Endodermal cell (in vitro differentiated cells): ENCODE measurements at regions not wholly inside any gene's neighbourhood (a gene's known extent, or its start where the extent isn't known, plus 50 kb on each side); places are given as distances from the start of the nearest gene placed in this dataset.
A peak's percentile ranks its signal among the peaks of the same experiment; 100 is the strongest.

ENCODE experiments used
- DNase-seq: peaks from one replicate; pipeline ENCODE4 v3.0.0-alpha.2; 2017
- H3K27ac ChIP-seq: 2 replicates; pipeline ENCODE4 v1.5.1; 2013; ENCODE audit warnings: mild to moderate bottlenecking, low read depth, low read length, moderate library complexity
- H3K27me3 ChIP-seq: 2 replicates; pipeline ENCODE4 v1.6.1; 2013; ENCODE audit warnings: mild to moderate bottlenecking, low read length, moderate library complexity; ENCODE audit not compliant: insufficient read depth, control insufficient read depth, poor library complexity, severe bottlenecking
- H3K36me3 ChIP-seq: 2 replicates; pipeline ENCODE4 v1.7.0; 2013; ENCODE audit warnings: mild to moderate bottlenecking, low read length, moderate library complexity; ENCODE audit not compliant: control insufficient read depth, insufficient read depth
- H3K4me1 ChIP-seq: one replicate; pipeline ENCODE4 v1.7.0; 2013; ENCODE audit warnings: low read length; ENCODE audit not compliant: control insufficient read depth, insufficient read depth
- H3K4me3 ChIP-seq: 2 replicates; pipeline ENCODE4 v1.5.1; 2013; ENCODE audit warnings: mild to moderate bottlenecking, low read length, moderate library complexity
- H3K9ac ChIP-seq: 2 replicates; pipeline ENCODE4 v1.6.1; 2013; ENCODE audit warnings: mild to moderate bottlenecking, low read length, moderate library complexity; ENCODE audit not compliant: poor library complexity, severe bottlenecking; ENCODE audit errors: extremely low read depth
- H3K9me3 ChIP-seq: 2 replicates; pipeline ENCODE4 v1.6.1; 2013; ENCODE audit warnings: mild to moderate bottlenecking, low read length, moderate library complexity; ENCODE audit not compliant: control insufficient read depth
- H3K27ac Mint-ChIP-seq: 2 replicates; pipeline ENCODE4 v1.8.0; 2020; ENCODE audit warnings: mixed read lengths
- H3K27me3 Mint-ChIP-seq: 2 replicates; pipeline ENCODE4 v1.8.0; 2021; ENCODE audit warnings: mild to moderate bottlenecking, mixed read lengths; ENCODE audit not compliant: insufficient read depth
- H3K36me3 Mint-ChIP-seq: 2 replicates; pipeline ENCODE4 v1.8.0; 2020; ENCODE audit warnings: low read depth, mixed read lengths
- H3K4me1 Mint-ChIP-seq: 2 replicates; pipeline ENCODE4 v1.8.0; 2020; ENCODE audit warnings: mixed read lengths
- H3K4me3 Mint-ChIP-seq: 2 replicates; pipeline ENCODE4 v1.8.0; 2020; ENCODE audit warnings: mild to moderate bottlenecking, moderate library complexity, mixed read lengths
- H3K9me3 Mint-ChIP-seq: 2 replicates; pipeline ENCODE4 v1.8.0; 2020; ENCODE audit warnings: mild to moderate bottlenecking, mixed read lengths
- WGBS, 2 experiments: methylation state at CpG; one replicate each; pipeline versions ENCODE4 v1.1.5 to v1.1.7; 2013; ENCODE audit warnings: missing lambda C conversion rate in 2 of 2, mixed read lengths in 1 of 2; ENCODE audit not compliant: insufficient coverage in 1 of 2, insufficient read length in 1 of 2; 5-methylcytosine and 5-hydroxymethylcytosine counted together
- TF ChIP-seq, protein P1 (sequence below): fragments of 200-600 bp; sonication (generic); conservative IDR thresholded peaks from 2 replicates; pipeline ENCODE4 v1.5.0; 2021; ENCODE audit warnings: antibody characterized with exemption, mild to moderate bottlenecking

DNA sequence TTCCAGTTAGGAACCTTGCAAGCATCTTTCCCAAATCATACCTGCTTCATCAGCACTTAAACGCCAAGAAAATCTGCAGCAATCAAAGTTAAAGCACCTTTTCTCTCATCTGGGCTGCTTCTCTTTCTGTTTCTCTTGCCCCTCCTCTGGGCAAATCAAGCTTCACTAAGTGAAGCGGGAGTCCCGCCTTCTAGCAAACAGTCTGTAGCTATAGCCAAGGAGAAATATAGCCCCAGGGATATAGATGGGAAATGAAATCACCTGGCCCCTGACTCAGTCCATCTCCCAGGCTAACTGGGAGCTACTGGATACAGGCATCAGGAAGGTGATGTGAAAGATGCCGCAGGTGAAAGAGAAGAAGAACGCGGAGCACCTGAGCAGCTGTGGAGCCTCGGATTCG lies 481.9 kb downstream of the C6orf118 start:
- no peaks in the 10 kb centered on the region for H3K27me3 ChIP-seq
- H3K4me3 Mint-ChIP-seq = no peak overlapping the region
- H3K27ac ChIP-seq = no peak overlapping the region
- TF ChIP-seq, protein P1, sequence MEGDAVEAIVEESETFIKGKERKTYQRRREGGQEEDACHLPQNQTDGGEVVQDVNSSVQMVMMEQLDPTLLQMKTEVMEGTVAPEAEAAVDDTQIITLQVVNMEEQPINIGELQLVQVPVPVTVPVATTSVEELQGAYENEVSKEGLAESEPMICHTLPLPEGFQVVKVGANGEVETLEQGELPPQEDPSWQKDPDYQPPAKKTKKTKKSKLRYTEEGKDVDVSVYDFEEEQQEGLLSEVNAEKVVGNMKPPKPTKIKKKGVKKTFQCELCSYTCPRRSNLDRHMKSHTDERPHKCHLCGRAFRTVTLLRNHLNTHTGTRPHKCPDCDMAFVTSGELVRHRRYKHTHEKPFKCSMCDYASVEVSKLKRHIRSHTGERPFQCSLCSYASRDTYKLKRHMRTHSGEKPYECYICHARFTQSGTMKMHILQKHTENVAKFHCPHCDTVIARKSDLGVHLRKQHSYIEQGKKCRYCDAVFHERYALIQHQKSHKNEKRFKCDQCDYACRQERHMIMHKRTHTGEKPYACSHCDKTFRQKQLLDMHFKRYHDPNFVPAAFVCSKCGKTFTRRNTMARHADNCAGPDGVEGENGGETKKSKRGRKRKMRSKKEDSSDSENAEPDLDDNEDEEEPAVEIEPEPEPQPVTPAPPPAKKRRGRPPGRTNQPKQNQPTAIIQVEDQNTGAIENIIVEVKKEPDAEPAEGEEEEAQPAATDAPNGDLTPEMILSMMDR = no peak
- no peaks in the 10 kb centered on the region for H3K9me3 Mint-ChIP-seq
- H3K36me3 Mint-ChIP-seq = no peaks in the 10 kb centered on the region
- H3K27me3 Mint-ChIP-seq = no peaks in the 10 kb centered on the region
- no peaks in the 10 kb centered on the region for H3K4me1 Mint-ChIP-seq
- WGBS, 2 experiments = 93 to 97% methylated on average over 6 to 8 of the region's 8 CpGs
- no peak overlapping the region for H3K4me3 ChIP-seq
- no peak for DNase-seq
- H3K9ac ChIP-seq = no peak overlapping the region
- no peak overlapping the region for H3K27ac Mint-ChIP-seq
- no peaks in the 10 kb centered on the region for H3K4me1 ChIP-seq
- no peaks in the 10 kb centered on the region for H3K9me3 ChIP-seq
- no peaks in the 10 kb centered on the region for H3K36me3 ChIP-seq

- H3K4me1 Mint-ChIP-seq = no peaks in the 10 kb centered on the region
- H3K27me3 Mint-ChIP-seq = no peaks in the 10 kb centered on the region
- no peak for DNase-seq
- Histone ChIP-seq H3K9ac (no peak overlapping the region), H3K4me3 (no peak overlapping the region), H3K36me3 (no peaks in the 10 kb centered on the region), H3K27ac (no peak overlapping the region), H3K4me1 (no peaks in the 10 kb centered on the region), H3K27me3 (no peaks in the 10 kb centered on the region), H3K9me3 (no peaks in the 10 kb centered on the region)
- 87 to 97% methylated on average over 5 to 11 of the region's 11 CpGs for WGBS, 2 experiments
- H3K9me3 Mint-ChIP-seq = no peaks in the 10 kb centered on the region
- TF ChIP-seq, protein P1 = no peak
- no peaks in the 10 kb centered on the region for H3K36me3 Mint-ChIP-seq
- H3K27ac Mint-ChIP-seq = no peak overlapping the region
- H3K4me3 Mint-ChIP-seq = no peak overlapping the region
Measured at GRCh38 chr6:164826831-164827468, 482.5 kb downstream of the C6orf118 start.

DNA sequence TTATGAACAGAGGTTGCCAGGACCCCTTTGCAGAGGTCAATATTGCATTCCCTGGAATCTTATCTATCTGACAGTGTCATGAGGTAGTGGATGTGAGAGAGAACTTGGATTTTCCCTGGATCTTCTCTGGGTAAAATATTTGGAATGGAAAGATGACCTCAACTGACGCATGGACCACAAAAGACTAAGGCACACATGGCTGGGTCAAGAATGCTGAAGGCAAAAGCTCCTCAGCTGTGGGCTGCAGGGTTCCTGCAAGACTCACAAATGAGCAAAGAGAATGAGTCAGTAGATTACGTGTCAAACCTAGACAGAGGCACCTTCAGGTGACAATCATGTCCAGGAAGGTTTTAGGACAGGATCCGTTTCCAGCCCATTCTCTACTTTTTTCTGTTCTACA lies 484.0 kb downstream of the C6orf118 start:
- H3K27me3 Mint-ChIP-seq = no peaks in the 10 kb centered on the region
- H3K4me3 Mint-ChIP-seq = no peak overlapping the region
- H3K36me3 ChIP-seq = no peaks in the 10 kb centered on the region
- H3K9ac ChIP-seq = no peak overlapping the region
- H3K9me3 ChIP-seq = no peaks in the 10 kb centered on the region
- DNase-seq = no peak
- no peaks in the 10 kb centered on the region for H3K4me1 ChIP-seq
- no peaks in the 10 kb centered on the region for H3K36me3 Mint-ChIP-seq
- TF ChIP-seq, protein P1 = no peak
- no peak overlapping the region for H3K27ac ChIP-seq
- peak overlapping the region; percentile 8 for H3K27ac Mint-ChIP-seq
- H3K4me3 ChIP-seq = no peak overlapping the region
- H3K9me3 Mint-ChIP-seq = no peaks in the 10 kb centered on the region
- H3K4me1 Mint-ChIP-seq = no peaks in the 10 kb centered on the region
- WGBS, 2 experiments = 91 to 100% methylated on average over 1 to 3 of the region's 3 CpGs
- H3K27me3 ChIP-seq = no peaks in the 10 kb centered on the region
